Natural killer cell treated with Interleukin-12 subunit alpha and Interleukin-12 subunit beta and Interleukin-15 and Interleukin-18, amount 100 ng/mL, for 72 hours (primary cell): ENCODE measurements at regions not wholly inside any gene's neighbourhood (a gene's known extent, or its start where the extent isn't known, plus 50 kb on each side); places are given as distances from the start of the nearest gene placed in this dataset.

Experiments
- ATAC-seq, 2 donors: fragments of 150-1000 bp; cut with Tn5 transposase in 1 of 2; sonication (Bioruptor Pico), chemical (Tn5 transposase) in 1 of 2; 2 replicates each; pipeline ENCODE4 v1.10.0; 2021
- DNase-seq: peaks from one replicate; pipeline ENCODE4 v3.0.0; 2022; ENCODE audit warnings: low spot score
- H3K27ac Mint-ChIP-seq, 2 donors: 1 replicate in 1 of 2; 2 replicates in 1 of 2; pipeline ENCODE4 v1.8.0; 2022; ENCODE audit warnings: mixed read lengths in 2 of 2, mild to moderate bottlenecking in 1 of 2, moderate library complexity in 1 of 2
- H3K27me3 Mint-ChIP-seq, 2 donors: 1 replicate in 1 of 2; 2 replicates in 1 of 2; pipeline ENCODE4 v1.8.0; 2022; ENCODE audit warnings: mixed read lengths in 2 of 2
- H3K36me3 Mint-ChIP-seq: one replicate; pipeline ENCODE4 v1.8.0; 2022; ENCODE audit warnings: mixed read lengths
- H3K4me1 Mint-ChIP-seq, 2 donors: 1 replicate in 1 of 2; 2 replicates in 1 of 2; pipeline ENCODE4 v1.8.0; 2022; ENCODE audit warnings: low read depth in 2 of 2, mixed read lengths in 2 of 2, mild to moderate bottlenecking in 1 of 2
- H3K4me3 Mint-ChIP-seq: one replicate; pipeline ENCODE4 v1.8.0; 2022; ENCODE audit warnings: mixed read lengths
- H3K9me3 Mint-ChIP-seq: 2 replicates; pipeline ENCODE4 v1.8.0; 2022; ENCODE audit warnings: mixed read lengths

GRCh38 chr20:48571949-48572847, 255.6 kb downstream of the PREX1 start:
- Mint-ChIP-seq H3K27ac (no peak overlapping the region), H3K4me1 (no peaks in the 10 kb centered on the region), H3K4me3 (no peak overlapping the region), H3K9me3 (no peaks in the 10 kb centered on the region), H3K27me3 (peaks cover 12 to 21% of the 10 kb centered on the region in 2 donors), H3K36me3 (no peaks in the 10 kb centered on the region)
- no peak for ATAC-seq
- no peak for DNase-seq

GRCh38 chr20:48569679-48570078, 258.1 kb downstream of the PREX1 start:
- no peak overlapping the region for H3K27ac Mint-ChIP-seq
- DNase-seq: no peak
- H3K4me3 Mint-ChIP-seq: no peak overlapping the region
- H3K27me3 Mint-ChIP-seq: peaks cover 13 to 27% of the 10 kb centered on the region in 2 donors
- H3K4me1 Mint-ChIP-seq: no peaks in the 10 kb centered on the region
- H3K9me3 Mint-ChIP-seq: no peaks in the 10 kb centered on the region
- no peak for ATAC-seq
- no peaks in the 10 kb centered on the region for H3K36me3 Mint-ChIP-seq

- H3K27me3 Mint-ChIP-seq: peaks cover 15 to 27% of the 10 kb centered on the region in 2 donors
- no peak overlapping the region for H3K27ac Mint-ChIP-seq
- no peak for ATAC-seq
- H3K4me1 Mint-ChIP-seq: no peaks in the 10 kb centered on the region
- no peaks in the 10 kb centered on the region for H3K36me3 Mint-ChIP-seq
- no peak for DNase-seq
- no peak overlapping the region for H3K4me3 Mint-ChIP-seq
- H3K9me3 Mint-ChIP-seq: no peaks in the 10 kb centered on the region
These were observed 259.3 kb downstream of the PREX1 start for GRCh38 chr20:48568520-48568919.

GRCh38 chr20:48567145-48567544, 260.7 kb downstream of the PREX1 start:
- Mint-ChIP-seq H3K27me3 (peaks cover 15 to 27% of the 10 kb centered on the region in 2 donors), H3K4me1 (no peaks in the 10 kb centered on the region), H3K4me3 (no peak overlapping the region), H3K36me3 (no peaks in the 10 kb centered on the region), H3K27ac (no peak overlapping the region), H3K9me3 (no peaks in the 10 kb centered on the region)
- DNase-seq: no peak
- no peak for ATAC-seq

GRCh38 chr20:48564982-48565539, 262.7 kb downstream of the PREX1 start:
- ATAC-seq (no peak), DNase-seq (no peak)
- H3K4me1 Mint-ChIP-seq: no peaks in the 10 kb centered on the region
- H3K27me3 Mint-ChIP-seq: peaks cover 15 to 25% of the 10 kb centered on the region in 2 donors
- H3K36me3 Mint-ChIP-seq: no peaks in the 10 kb centered on the region
- H3K9me3 Mint-ChIP-seq: no peaks in the 10 kb centered on the region
- H3K4me3 Mint-ChIP-seq: no peak overlapping the region
- H3K27ac Mint-ChIP-seq: no peak overlapping the region

- Mint-ChIP-seq H3K27ac (no peak overlapping the region), H3K36me3 (no peaks in the 10 kb centered on the region), H3K9me3 (no peaks in the 10 kb centered on the region), H3K27me3 (peaks cover 13 to 19% of the 10 kb centered on the region in 2 donors), H3K4me3 (no peak overlapping the region), H3K4me1 (no peaks in the 10 kb centered on the region)
- DNase-seq: no peak
- no peak for ATAC-seq
These were observed 264.5 kb downstream of the PREX1 start for GRCh38 chr20:48563191-48563870.

GRCh38 chr20:48562586-48563116, 265.1 kb downstream of the PREX1 start:
- Mint-ChIP-seq H3K27ac (no peak overlapping the region), H3K4me1 (no peaks in the 10 kb centered on the region), H3K9me3 (no peaks in the 10 kb centered on the region), H3K4me3 (no peak overlapping the region), H3K27me3 (peaks cover 8 to 13% of the 10 kb centered on the region in 2 donors), H3K36me3 (no peaks in the 10 kb centered on the region)
- no peak for ATAC-seq
- DNase-seq: no peak

GRCh38 chr20:48558906-48559305, 268.9 kb downstream of the PREX1 start:
- Mint-ChIP-seq H3K4me1 (no peaks in the 10 kb centered on the region), H3K36me3 (no peaks in the 10 kb centered on the region), H3K27me3 (peaks cover 10 to 12% of the 10 kb centered on the region in 2 donors), H3K9me3 (no peaks in the 10 kb centered on the region), H3K4me3 (no peak overlapping the region), H3K27ac (no peak overlapping the region)
- DNase-seq (no peak), ATAC-seq (no peak)

- Mint-ChIP-seq H3K36me3 (no peaks in the 10 kb centered on the region), H3K4me3 (no peak overlapping the region), H3K27ac (no peak overlapping the region), H3K9me3 (no peaks in the 10 kb centered on the region), H3K27me3 (peaks cover 10 to 12% of the 10 kb centered on the region in 2 donors), H3K4me1 (no peaks in the 10 kb centered on the region)
- no peak for DNase-seq
- ATAC-seq: no peak
These were observed 270.4 kb downstream of the PREX1 start for GRCh38 chr20:48557380-48557779.

- Mint-ChIP-seq H3K4me1 (no peaks in the 10 kb centered on the region), H3K4me3 (no peak overlapping the region), H3K9me3 (no peaks in the 10 kb centered on the region), H3K36me3 (no peaks in the 10 kb centered on the region), H3K27me3 (peaks cover 10 to 12% of the 10 kb centered on the region in 2 donors), H3K27ac (no peak overlapping the region)
- ATAC-seq (no peak), DNase-seq (no peak)
These were observed 270.8 kb downstream of the PREX1 start for GRCh38 chr20:48556956-48557355.

GRCh38 chr20:48552550-48552949, 275.2 kb downstream of the PREX1 start:
- peak; percentile 15 for DNase-seq
- no peaks in the 10 kb centered on the region for H3K36me3 Mint-ChIP-seq

GRCh38 chr20:48550814-48551213, 277.0 kb downstream of the PREX1 start:
- Mint-ChIP-seq H3K4me3 (no peak overlapping the region), H3K9me3 (no peaks in the 10 kb centered on the region), H3K27me3 (peaks cover 19 to 30% of the 10 kb centered on the region in 2 donors), H3K36me3 (no peaks in the 10 kb centered on the region), H3K27ac (no peak overlapping the region), H3K4me1 (no peaks in the 10 kb centered on the region)
- ATAC-seq (no peak), DNase-seq (peak; percentile 8)

More at GRCh38 chr20:48552550-48552949, 275.2 kb downstream of the PREX1 start:
- no peaks in the 10 kb centered on the region for H3K4me1 Mint-ChIP-seq
- H3K27ac Mint-ChIP-seq: no peak overlapping the region
- H3K27me3 Mint-ChIP-seq: peaks cover 20 to 30% of the 10 kb centered on the region in 2 donors
- H3K9me3 Mint-ChIP-seq: no peaks in the 10 kb centered on the region
- no peak for ATAC-seq
- no peak overlapping the region for H3K4me3 Mint-ChIP-seq

GRCh38 chr20:48547664-48548063, 280.1 kb downstream of the PREX1 start:
- H3K9me3 Mint-ChIP-seq: no peaks in the 10 kb centered on the region
- no peaks in the 10 kb centered on the region for H3K36me3 Mint-ChIP-seq
- DNase-seq: peak; percentile 35
- H3K4me1 Mint-ChIP-seq: no peaks in the 10 kb centered on the region
- no peak overlapping the region for H3K4me3 Mint-ChIP-seq
- peaks cover 23 to 35% of the 10 kb centered on the region in 2 donors for H3K27me3 Mint-ChIP-seq
- no peak overlapping the region for H3K27ac Mint-ChIP-seq
- no peak for ATAC-seq
